ENCODE measurements at regions not wholly inside any gene's neighbourhood (a gene's known extent, or its start where the extent isn't known, plus 50 kb on each side); places are given as distances from the start of the nearest gene placed in this dataset.

DNA sequence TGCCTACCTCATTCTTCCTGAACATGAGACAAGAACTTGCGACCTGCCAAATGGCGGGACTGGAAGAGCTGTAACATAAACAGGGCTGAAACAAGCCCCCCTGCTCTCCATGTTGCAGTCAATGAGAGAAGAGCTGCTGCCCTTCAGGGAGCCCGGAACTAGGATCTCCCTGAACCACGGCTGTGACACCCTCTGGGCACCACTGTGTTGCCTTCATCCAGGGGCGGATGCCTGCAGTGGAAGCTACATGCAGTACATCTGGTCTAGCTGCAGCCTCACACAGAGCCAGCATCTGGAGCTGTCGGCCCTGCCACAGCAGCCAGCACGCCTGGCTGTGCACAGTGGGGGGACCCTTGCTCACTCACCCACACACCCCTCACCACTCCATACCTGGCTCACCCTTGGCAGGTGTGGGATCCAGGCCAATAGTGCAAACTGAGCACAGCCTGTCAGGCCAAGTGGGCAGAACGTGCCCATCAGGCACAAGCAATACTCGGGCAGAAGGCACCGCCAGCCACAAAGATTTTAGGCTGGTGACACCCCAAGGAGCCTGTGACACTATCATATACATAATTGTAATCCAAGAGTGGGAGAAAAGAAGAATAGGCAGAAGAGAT is 451.3 kb downstream of the HTR1B start:
- Histone ChIP-seq H3K36me3 (ENCODE audit: control insufficient read depth, insufficient read depth, low read length) (no peaks in the 10 kb centered on the region), H3K27ac (ENCODE audit: low read length) (no peak overlapping the region), H3K27me3 (ENCODE audit: control insufficient read depth, insufficient read depth, low read length) (no peaks in the 10 kb centered on the region), H3K9me3 (ENCODE audit: control insufficient read depth, insufficient read depth, low read depth, low read length) (0 out of 2 replicates have a peak, but pooled peaks cover 3% of the 10 kb centered on the region), H3K4me1 (ENCODE audit: control insufficient read depth, insufficient read depth, low read length) (no peaks in the 10 kb centered on the region), H3K4me3 (ENCODE audit: low read depth in 2 of 2, low read length in 2 of 2) (no peak overlapping the region)
- BruUV-seq (replicated peaks) = no TSS peak
- DNase-seq (ENCODE audit: low read depth, low spot score) (no peak), ATAC-seq (no peak)
- intact Hi-C loops (cut with micrococcal nuclease; ENCODE audit: unreplicated experiment) = no loop called here
- in situ Hi-C loops (cut with HindIII; ENCODE audit: low pct_unique_long_range_greater_than_20kb, low sequenced_read_pairs) = no loop called here
- no peak for TF ChIP-seq TCF7L2 (IDR thresholded peaks at IDR 0.05; ENCODE audit: low read depth, low read length)
- TF ChIP-seq SIN3A (IDR thresholded peaks at IDR 0.05; ENCODE audit: borderline replicate concordance, insufficient read depth, low read depth, low read length) = no peak
- TF ChIP-seq, protein P1, sequence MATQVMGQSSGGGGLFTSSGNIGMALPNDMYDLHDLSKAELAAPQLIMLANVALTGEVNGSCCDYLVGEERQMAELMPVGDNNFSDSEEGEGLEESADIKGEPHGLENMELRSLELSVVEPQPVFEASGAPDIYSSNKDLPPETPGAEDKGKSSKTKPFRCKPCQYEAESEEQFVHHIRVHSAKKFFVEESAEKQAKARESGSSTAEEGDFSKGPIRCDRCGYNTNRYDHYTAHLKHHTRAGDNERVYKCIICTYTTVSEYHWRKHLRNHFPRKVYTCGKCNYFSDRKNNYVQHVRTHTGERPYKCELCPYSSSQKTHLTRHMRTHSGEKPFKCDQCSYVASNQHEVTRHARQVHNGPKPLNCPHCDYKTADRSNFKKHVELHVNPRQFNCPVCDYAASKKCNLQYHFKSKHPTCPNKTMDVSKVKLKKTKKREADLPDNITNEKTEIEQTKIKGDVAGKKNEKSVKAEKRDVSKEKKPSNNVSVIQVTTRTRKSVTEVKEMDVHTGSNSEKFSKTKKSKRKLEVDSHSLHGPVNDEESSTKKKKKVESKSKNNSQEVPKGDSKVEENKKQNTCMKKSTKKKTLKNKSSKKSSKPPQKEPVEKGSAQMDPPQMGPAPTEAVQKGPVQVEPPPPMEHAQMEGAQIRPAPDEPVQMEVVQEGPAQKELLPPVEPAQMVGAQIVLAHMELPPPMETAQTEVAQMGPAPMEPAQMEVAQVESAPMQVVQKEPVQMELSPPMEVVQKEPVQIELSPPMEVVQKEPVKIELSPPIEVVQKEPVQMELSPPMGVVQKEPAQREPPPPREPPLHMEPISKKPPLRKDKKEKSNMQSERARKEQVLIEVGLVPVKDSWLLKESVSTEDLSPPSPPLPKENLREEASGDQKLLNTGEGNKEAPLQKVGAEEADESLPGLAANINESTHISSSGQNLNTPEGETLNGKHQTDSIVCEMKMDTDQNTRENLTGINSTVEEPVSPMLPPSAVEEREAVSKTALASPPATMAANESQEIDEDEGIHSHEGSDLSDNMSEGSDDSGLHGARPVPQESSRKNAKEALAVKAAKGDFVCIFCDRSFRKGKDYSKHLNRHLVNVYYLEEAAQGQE (IDR thresholded peaks at IDR 0.05; ENCODE audit: insufficient read depth in 1 of 2, low read depth in 2 of 2, low read length in 1 of 2) = no peak
- no peak for TF ChIP-seq POLR2AphosphoS5 (IDR thresholded peaks at IDR 0.05; ENCODE audit: low read depth, low read length)
- TF ChIP-seq, protein P2, sequence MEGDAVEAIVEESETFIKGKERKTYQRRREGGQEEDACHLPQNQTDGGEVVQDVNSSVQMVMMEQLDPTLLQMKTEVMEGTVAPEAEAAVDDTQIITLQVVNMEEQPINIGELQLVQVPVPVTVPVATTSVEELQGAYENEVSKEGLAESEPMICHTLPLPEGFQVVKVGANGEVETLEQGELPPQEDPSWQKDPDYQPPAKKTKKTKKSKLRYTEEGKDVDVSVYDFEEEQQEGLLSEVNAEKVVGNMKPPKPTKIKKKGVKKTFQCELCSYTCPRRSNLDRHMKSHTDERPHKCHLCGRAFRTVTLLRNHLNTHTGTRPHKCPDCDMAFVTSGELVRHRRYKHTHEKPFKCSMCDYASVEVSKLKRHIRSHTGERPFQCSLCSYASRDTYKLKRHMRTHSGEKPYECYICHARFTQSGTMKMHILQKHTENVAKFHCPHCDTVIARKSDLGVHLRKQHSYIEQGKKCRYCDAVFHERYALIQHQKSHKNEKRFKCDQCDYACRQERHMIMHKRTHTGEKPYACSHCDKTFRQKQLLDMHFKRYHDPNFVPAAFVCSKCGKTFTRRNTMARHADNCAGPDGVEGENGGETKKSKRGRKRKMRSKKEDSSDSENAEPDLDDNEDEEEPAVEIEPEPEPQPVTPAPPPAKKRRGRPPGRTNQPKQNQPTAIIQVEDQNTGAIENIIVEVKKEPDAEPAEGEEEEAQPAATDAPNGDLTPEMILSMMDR (IDR thresholded peaks at IDR 0.05) = no peak
- POLR2A ChIA-PET = no interaction called here
- CTCF ChIA-PET = no interaction called here

DNA sequence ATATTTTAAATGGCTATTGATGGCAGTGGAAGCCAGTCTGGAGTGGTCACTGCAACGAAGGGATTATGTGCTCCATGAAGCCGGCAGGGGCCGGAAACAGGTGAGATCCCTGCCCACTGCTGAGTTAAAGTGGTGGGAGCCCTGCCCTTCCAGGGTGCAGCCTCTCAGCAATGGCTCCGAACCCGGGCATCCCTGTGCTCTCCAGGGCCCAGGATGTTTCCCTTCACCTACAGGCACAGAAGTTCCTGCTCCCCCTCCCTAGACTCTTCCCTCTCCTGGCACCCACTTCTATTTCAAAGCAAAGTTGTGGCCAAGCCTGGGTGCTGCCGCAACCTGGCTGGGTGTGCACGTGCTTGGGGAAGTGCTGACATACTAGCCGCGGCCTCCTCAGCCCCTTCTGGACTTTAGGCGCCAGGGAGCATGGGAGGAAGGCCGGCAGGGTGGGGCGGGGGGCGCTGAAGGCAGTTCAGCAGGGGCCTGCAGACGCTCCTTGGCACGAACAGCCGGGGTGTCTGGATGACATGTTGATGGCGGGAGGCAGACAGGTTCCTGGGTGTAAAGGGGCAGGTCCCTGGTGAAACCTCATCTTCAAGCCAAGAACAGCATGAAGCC is 452.3 kb downstream of the HTR1B start:
- no peak overlapping the region for H3K4me3 ChIP-seq (ENCODE audit: low read depth in 2 of 2, low read length in 2 of 2)
- DNase-seq (ENCODE audit: low read depth, low spot score) = no peak
- CTCF ChIA-PET = no interaction called here
- BruUV-seq (replicated peaks) = no TSS peak
- H3K27me3 ChIP-seq (ENCODE audit: control insufficient read depth, insufficient read depth, low read length) = no peaks in the 10 kb centered on the region
- H3K27ac ChIP-seq (ENCODE audit: low read length) = no peak overlapping the region; the same call in 1 of the 2 replicates
- intact Hi-C loops (cut with micrococcal nuclease; ENCODE audit: unreplicated experiment) (no loop called here), in situ Hi-C loops (cut with HindIII; ENCODE audit: low pct_unique_long_range_greater_than_20kb, low sequenced_read_pairs) (no loop called here)
- H3K9me3 ChIP-seq (ENCODE audit: control insufficient read depth, insufficient read depth, low read depth, low read length) = 0 out of 2 replicates have a peak, but pooled peaks cover 3% of the 10 kb centered on the region
- POLR2A ChIA-PET = no interaction called here
- H3K4me1 ChIP-seq (ENCODE audit: control insufficient read depth, insufficient read depth, low read length) = no peaks in the 10 kb centered on the region
- no peaks in the 10 kb centered on the region for H3K36me3 ChIP-seq (ENCODE audit: control insufficient read depth, insufficient read depth, low read length)
- ATAC-seq = no peak
- TF ChIP-seq, protein P1 (IDR thresholded peaks at IDR 0.05; ENCODE audit: insufficient read depth in 1 of 2, low read depth in 2 of 2, low read length in 1 of 2) = no peak
- no peak for TF ChIP-seq POLR2AphosphoS5 (IDR thresholded peaks at IDR 0.05; ENCODE audit: low read depth, low read length)
- TF ChIP-seq SIN3A (IDR thresholded peaks at IDR 0.05; ENCODE audit: borderline replicate concordance, insufficient read depth, low read depth, low read length) = no peak
- TF ChIP-seq, protein P2 (IDR thresholded peaks at IDR 0.05) = no peak
- TF ChIP-seq TCF7L2 (IDR thresholded peaks at IDR 0.05; ENCODE audit: low read depth, low read length) = no peak

Measured in Panc1 (cell line).